ENCODE measurements at regions not wholly inside any gene's neighbourhood (a gene's known extent, or its start where the extent isn't known, plus 50 kb on each side); places are given as distances from the start of the nearest gene placed in this dataset.

DNA sequence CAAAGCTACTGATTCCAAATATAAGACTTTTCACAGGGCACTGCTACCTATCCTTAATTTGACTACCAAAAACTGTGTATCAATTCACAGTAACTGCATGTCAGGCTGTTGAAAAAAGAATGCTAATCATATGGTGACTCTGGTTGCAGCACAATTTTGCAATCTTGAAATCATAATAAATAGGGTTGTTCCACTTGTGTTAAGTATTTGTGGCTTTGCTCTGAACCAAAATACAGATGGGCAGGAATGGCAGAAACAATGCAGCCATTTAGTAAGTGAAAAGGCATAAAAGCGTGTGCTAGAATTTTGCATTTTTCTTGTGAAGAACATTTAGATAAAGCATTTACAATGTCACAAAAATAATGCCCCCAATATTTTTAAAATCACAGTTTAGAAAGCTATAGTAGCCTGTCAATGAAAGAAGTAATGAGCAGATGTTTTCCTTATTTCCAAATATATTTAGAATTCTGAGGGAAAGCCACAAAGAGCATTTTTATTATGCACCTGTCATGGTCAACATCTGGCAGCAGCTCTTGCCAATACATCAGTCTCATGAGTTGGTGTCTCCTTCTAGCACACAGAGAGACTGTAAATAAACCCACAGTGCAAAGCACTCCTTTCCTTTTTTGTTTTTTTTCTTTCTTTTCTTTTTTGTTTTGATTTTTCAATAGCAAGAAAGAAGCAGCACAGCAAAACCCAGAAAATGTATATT is 54.8 kb upstream of the PAM start:
- H3K27ac ChIP-seq (ENCODE audit: low read depth, low read length, poor library complexity, severe bottlenecking): no peak overlapping the region
- TF ChIP-seq, protein P1, sequence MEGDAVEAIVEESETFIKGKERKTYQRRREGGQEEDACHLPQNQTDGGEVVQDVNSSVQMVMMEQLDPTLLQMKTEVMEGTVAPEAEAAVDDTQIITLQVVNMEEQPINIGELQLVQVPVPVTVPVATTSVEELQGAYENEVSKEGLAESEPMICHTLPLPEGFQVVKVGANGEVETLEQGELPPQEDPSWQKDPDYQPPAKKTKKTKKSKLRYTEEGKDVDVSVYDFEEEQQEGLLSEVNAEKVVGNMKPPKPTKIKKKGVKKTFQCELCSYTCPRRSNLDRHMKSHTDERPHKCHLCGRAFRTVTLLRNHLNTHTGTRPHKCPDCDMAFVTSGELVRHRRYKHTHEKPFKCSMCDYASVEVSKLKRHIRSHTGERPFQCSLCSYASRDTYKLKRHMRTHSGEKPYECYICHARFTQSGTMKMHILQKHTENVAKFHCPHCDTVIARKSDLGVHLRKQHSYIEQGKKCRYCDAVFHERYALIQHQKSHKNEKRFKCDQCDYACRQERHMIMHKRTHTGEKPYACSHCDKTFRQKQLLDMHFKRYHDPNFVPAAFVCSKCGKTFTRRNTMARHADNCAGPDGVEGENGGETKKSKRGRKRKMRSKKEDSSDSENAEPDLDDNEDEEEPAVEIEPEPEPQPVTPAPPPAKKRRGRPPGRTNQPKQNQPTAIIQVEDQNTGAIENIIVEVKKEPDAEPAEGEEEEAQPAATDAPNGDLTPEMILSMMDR (conservative IDR thresholded peaks at IDR 0.05; ENCODE audit: low read depth, low read length): no peak
- no peak for TF ChIP-seq EZH2 (IDR thresholded peaks at IDR 0.05; ENCODE audit: borderline replicate concordance, low read depth, low read length, poor library complexity, severe bottlenecking)
- ChIA-PET POLR2A (ENCODE audit: low non-redundant PET) (no interaction called here), CTCF (no interaction called here)
- H3K36me3 ChIP-seq (ENCODE audit: insufficient read depth, low read length, poor library complexity, severe bottlenecking): no peaks in the 10 kb centered on the region
- BruUV-seq (replicated peaks): no TSS peak
- H3K4me3 ChIP-seq (ENCODE audit: low read depth, low read length, poor library complexity, severe bottlenecking): no peak overlapping the region
- intact Hi-C loops (cut with micrococcal nuclease; ENCODE audit: unreplicated experiment): no loop called here
- DNase-seq (ENCODE audit: low spot score): no peak
- H3K4me1 ChIP-seq (ENCODE audit: insufficient read depth, low read length, poor library complexity, severe bottlenecking): no peaks in the 10 kb centered on the region
- H3K9me3 ChIP-seq (ENCODE audit: low read depth, low read length, poor library complexity, severe bottlenecking): no peaks in the 10 kb centered on the region
- H3K27me3 ChIP-seq (replicated peaks; ENCODE audit: insufficient read depth, low read depth, low read length, poor library complexity): no peaks in the 10 kb centered on the region

DNA sequence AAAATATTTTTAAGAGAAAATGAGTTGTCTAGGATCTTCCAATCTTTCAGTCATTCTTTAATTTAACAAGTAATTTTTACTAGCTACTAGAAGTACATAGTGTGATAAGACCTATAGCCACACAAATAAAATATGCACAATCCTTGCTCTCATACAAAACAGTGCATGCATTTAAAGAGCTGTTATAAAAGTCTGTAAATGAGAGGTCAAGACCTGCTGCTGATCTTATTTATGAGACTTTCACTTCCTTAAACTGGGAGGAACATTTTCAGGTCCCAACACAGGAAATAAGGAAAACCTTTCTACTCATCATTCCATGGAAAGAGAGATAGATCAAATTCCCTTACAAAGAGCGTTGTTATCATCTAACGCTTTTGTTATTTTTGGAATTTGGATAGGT is 54.2 kb upstream of the PAM start:
- ChIA-PET POLR2A (ENCODE audit: low non-redundant PET) (no interaction called here), CTCF (no interaction called here)
- H3K4me1 ChIP-seq (ENCODE audit: insufficient read depth, low read length, poor library complexity, severe bottlenecking): no peaks in the 10 kb centered on the region
- TF ChIP-seq EZH2 (IDR thresholded peaks at IDR 0.05; ENCODE audit: borderline replicate concordance, low read depth, low read length, poor library complexity, severe bottlenecking): no peak
- TF ChIP-seq, protein P1 (conservative IDR thresholded peaks at IDR 0.05; ENCODE audit: low read depth, low read length): no peak
- H3K27me3 ChIP-seq (replicated peaks; ENCODE audit: insufficient read depth, low read depth, low read length, poor library complexity): no peaks in the 10 kb centered on the region
- H3K27ac ChIP-seq (ENCODE audit: low read depth, low read length, poor library complexity, severe bottlenecking): no peak overlapping the region
- H3K36me3 ChIP-seq (ENCODE audit: insufficient read depth, low read length, poor library complexity, severe bottlenecking): no peaks in the 10 kb centered on the region
- intact Hi-C loops (cut with micrococcal nuclease; ENCODE audit: unreplicated experiment): no loop called here
- H3K4me3 ChIP-seq (ENCODE audit: low read depth, low read length, poor library complexity, severe bottlenecking): no peak overlapping the region
- DNase-seq (ENCODE audit: low spot score): no peak
- no TSS peak for BruUV-seq (replicated peaks)
- H3K9me3 ChIP-seq (ENCODE audit: low read depth, low read length, poor library complexity, severe bottlenecking): no peaks in the 10 kb centered on the region

DNA sequence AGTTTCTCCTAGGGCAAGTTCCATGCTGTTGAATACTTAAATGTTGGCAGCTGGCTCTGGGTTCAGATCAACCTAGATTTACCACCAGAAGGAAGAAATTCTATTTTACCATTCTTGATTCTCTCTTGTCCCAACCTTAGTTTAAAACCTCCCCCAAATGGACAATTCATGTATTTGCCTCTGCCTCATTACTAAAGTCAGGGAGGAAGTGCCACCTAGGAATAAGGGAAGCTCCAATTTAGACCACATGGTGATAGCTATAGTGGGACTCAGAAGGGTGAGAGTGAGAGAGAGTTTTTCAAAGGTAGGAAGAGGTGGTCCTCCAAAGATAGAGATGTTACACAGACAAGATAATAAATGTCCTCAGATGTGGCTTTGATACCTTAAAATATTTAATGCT is 53.4 kb upstream of the PAM start:
- DNase-seq (ENCODE audit: low spot score): no peak
- Histone ChIP-seq H3K27ac (ENCODE audit: low read depth, low read length, poor library complexity, severe bottlenecking) (no peak overlapping the region), H3K27me3 (replicated peaks; ENCODE audit: insufficient read depth, low read depth, low read length, poor library complexity) (no peaks in the 10 kb centered on the region), H3K4me1 (ENCODE audit: insufficient read depth, low read length, poor library complexity, severe bottlenecking) (no peaks in the 10 kb centered on the region), H3K9me3 (ENCODE audit: low read depth, low read length, poor library complexity, severe bottlenecking) (no peaks in the 10 kb centered on the region), H3K4me3 (ENCODE audit: low read depth, low read length, poor library complexity, severe bottlenecking) (no peak overlapping the region), H3K36me3 (ENCODE audit: insufficient read depth, low read length, poor library complexity, severe bottlenecking) (no peaks in the 10 kb centered on the region)
- CTCF ChIA-PET: no interaction called here
- TF ChIP-seq, protein P1 (conservative IDR thresholded peaks at IDR 0.05; ENCODE audit: low read depth, low read length): no peak
- TF ChIP-seq EZH2 (IDR thresholded peaks at IDR 0.05; ENCODE audit: borderline replicate concordance, low read depth, low read length, poor library complexity, severe bottlenecking): no peak
- BruUV-seq (replicated peaks): no TSS peak
- POLR2A ChIA-PET (ENCODE audit: low non-redundant PET): no interaction called here
- intact Hi-C loops (cut with micrococcal nuclease; ENCODE audit: unreplicated experiment): no loop called here

Measured in A673 (cell line).